ENCODE measurements at regions not wholly inside any gene's neighbourhood (a gene's known extent, or its start where the extent isn't known, plus 50 kb on each side); places are given as distances from the start of the nearest gene placed in this dataset.

- H3K4me2 ChIP-seq, result no peak overlapping the region
- H3K9ac ChIP-seq, result peak overlapping the region in 2 of 11 experiments; percentile 34 to 45; a peak in 3 of 22 replicates
- no peaks in the 10 kb centered on the region for H3K27me3 ChIP-seq
- no peak overlapping the region for H3K27ac ChIP-seq
- no peak for TF ChIP-seq Cebpa-rat (IDR thresholded peaks at IDR 0.05)
- no peaks in the 10 kb centered on the region for H3K36me3 ChIP-seq
- no peak overlapping the region for H3K4me3 ChIP-seq
- peaks cover 12 to 41% (median 17%) of the 10 kb centered on the region in 10 experiments for H3K4me1 ChIP-seq
- no peaks in the 10 kb centered on the region for H4K20me1 ChIP-seq
- no peaks in the 10 kb centered on the region for H3K9me3 ChIP-seq (replicated peaks in 1 of 11)
Measured at GRCh38 chr7:116139007-116139406, 71.3 kb upstream of the TES start.

DNA sequence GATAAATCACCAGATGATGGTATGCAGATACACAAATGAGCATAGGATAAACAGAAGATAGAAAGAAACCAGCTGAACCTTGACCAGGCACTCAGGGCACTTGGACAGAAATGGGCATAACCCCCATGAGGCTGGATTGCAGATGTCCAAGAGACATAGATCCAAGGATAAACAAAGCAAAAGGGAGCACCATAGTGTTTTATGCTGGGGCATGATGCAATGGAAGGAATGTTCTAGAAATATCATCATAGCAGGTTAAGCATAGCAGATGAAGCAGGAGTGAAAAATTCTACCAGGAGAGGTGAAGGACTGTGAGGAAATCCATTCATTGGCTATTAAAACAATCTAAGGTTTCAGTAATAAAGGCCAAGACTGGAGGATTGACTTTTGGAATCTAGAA, 70.5 kb upstream of the TES start:
- H3K27me3 ChIP-seq, result no peaks in the 10 kb centered on the region
- TF ChIP-seq Cebpa-rat (IDR thresholded peaks at IDR 0.05), result no peak

DNA sequence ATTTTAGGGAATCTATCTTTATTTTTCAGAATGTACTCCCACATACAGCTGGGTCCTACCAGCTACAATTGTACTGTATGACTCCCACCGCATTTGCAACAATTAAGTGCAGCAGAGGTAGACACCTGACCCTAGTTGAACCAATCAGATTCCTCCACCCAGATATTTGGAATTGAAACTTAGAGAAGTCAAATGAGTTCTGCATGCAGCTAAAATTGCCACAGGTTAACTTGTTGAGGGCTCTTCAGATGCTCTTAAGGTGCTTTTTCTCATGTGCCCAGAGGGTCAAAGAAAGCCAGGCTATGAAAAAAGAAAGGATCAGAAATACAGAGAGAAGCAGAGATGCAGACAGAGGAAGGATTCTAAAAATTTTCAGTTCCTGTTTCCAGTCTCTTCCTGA, 68.0 kb upstream of the TES start:
- H3K27me3 ChIP-seq, result no peaks in the 10 kb centered on the region
- peaks cover 30 to 60% (median 36%) of the 10 kb centered on the region in 10 experiments for H3K4me1 ChIP-seq
- H3K9me3 ChIP-seq (replicated peaks in 1 of 11), result no peaks in the 10 kb centered on the region
- no peak overlapping the region for H3K4me3 ChIP-seq
- no peak for TF ChIP-seq Cebpa-rat (IDR thresholded peaks at IDR 0.05)
- peak overlapping the region; percentile 18 to 52 (median 37); a peak in 18 of 22 replicates for H3K4me2 ChIP-seq
- no peak overlapping the region for H3K27ac ChIP-seq
- H4K20me1 ChIP-seq, result no peaks in the 10 kb centered on the region
- H3K36me3 ChIP-seq, result no peaks in the 10 kb centered on the region
- no peak overlapping the region for H3K9ac ChIP-seq

More for the DNA sequence above, 70.5 kb upstream of the TES start:
- Histone ChIP-seq H4K20me1 (no peaks in the 10 kb centered on the region), H3K4me2 (no peak overlapping the region), H3K4me3 (no peak overlapping the region), H3K9ac (no peak overlapping the region), H3K4me1 (peaks cover 16 to 49% (median 23%) of the 10 kb centered on the region in 10 experiments), H3K9me3 (replicated peaks in 1 of 11) (no peaks in the 10 kb centered on the region), H3K27ac (no peak overlapping the region), H3K36me3 (no peaks in the 10 kb centered on the region)

DNA sequence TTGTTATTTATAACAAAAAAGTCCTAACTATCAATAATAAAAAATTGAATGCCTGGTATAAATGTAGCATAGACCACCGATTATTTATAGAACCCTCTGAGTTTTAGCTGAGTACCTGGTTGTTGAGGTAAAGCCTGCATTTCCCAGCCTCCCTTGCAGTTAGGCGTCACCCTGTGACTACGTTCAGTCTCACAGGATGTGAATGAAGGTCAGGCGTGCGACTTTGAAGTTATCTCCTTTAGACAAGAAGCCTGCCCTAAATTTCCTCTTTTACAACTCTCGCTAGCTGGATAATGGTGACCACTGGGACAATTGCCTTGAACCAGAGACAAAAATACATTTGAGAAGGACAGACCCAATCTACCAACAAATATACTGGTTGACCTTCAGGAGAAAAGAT, 67.5 kb upstream of the TES start:
- H3K4me2 ChIP-seq, result peak overlapping the region; percentile 24 to 52 (median 40); a peak in 17 of 22 replicates
- H4K20me1 ChIP-seq, result no peaks in the 10 kb centered on the region
- H3K27ac ChIP-seq, result no peak overlapping the region

GRCh38 chr7:116145245-116145852, 65.0 kb upstream of the TES start:
- Histone ChIP-seq H3K9ac (peak overlapping the region in 4 of 11 experiments; percentile 1 to 58 (median 28); a peak in 3 of 22 replicates), H3K27ac (peak overlapping the region in 6 of 11 experiments; percentile 18 to 60 (median 47); a peak in 12 of 22 replicates), H4K20me1 (no peaks in the 10 kb centered on the region), H3K4me1 (peaks cover 32 to 59% (median 42%) of the 10 kb centered on the region in 10 experiments), H3K9me3 (replicated peaks in 1 of 11) (peaks cover 7 to 15% (median 11%) of the 10 kb centered on the region in 11 experiments; a peak in 18 of 22 replicates), H3K36me3 (no peaks in the 10 kb centered on the region), H3K4me2 (peak overlapping the region; percentile 14 to 84 (median 59)), H3K4me3 (peak overlapping the region in 1 of 10 experiments; percentile 8; a peak in 2 of 20 replicates), H3K27me3 (no peaks in the 10 kb centered on the region)
- TF ChIP-seq Cebpa-rat (IDR thresholded peaks at IDR 0.05), result no peak

More for the DNA sequence above, 67.5 kb upstream of the TES start:
- Histone ChIP-seq H3K9me3 (replicated peaks in 1 of 11) (peaks cover 0 to 4% (median 1%) of the 10 kb centered on the region in 11 experiments; a peak in 5 of 22 replicates), H3K27me3 (no peaks in the 10 kb centered on the region), H3K9ac (no peak overlapping the region), H3K4me1 (peaks cover 30 to 60% (median 36%) of the 10 kb centered on the region in 10 experiments), H3K4me3 (no peak overlapping the region), H3K36me3 (no peaks in the 10 kb centered on the region)
- TF ChIP-seq Cebpa-rat (IDR thresholded peaks at IDR 0.05), result no peak

GRCh38 chr7:116148108-116148507, 62.2 kb upstream of the TES start:
- no peak overlapping the region for H3K27ac ChIP-seq
- H3K4me3 ChIP-seq, result no peak overlapping the region
- no peak overlapping the region for H3K9ac ChIP-seq
- H3K27me3 ChIP-seq, result no peaks in the 10 kb centered on the region
- H4K20me1 ChIP-seq, result no peaks in the 10 kb centered on the region
- H3K4me1 ChIP-seq, result peaks cover 30 to 69% (median 44%) of the 10 kb centered on the region in 10 experiments
- H3K9me3 ChIP-seq (replicated peaks in 1 of 11), result peaks cover 7 to 15% (median 11%) of the 10 kb centered on the region in 11 experiments; a peak in 18 of 22 replicates
- H3K4me2 ChIP-seq, result no peak overlapping the region
- no peak for TF ChIP-seq Cebpa-rat (IDR thresholded peaks at IDR 0.05)
- H3K36me3 ChIP-seq, result no peaks in the 10 kb centered on the region

DNA sequence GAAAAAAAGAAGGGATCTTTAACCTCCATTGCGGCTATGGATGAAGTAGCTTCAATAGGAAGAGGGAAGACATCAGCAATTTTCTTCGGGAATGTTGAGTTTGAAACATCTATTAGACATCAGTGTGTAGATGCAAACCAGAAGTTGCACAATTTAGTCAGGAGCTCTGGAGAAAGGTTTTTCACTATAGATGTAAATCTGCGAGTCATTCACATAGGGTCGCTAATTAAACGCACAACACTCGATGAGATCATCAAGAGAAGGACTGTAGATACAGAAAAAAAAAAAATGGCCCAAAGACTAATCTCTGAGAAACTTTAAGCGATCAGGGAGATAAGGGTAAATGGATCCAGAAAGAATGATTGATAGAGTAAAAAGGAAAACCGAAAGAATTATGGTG, 61.7 kb upstream of the TES start:
- Histone ChIP-seq H3K4me2 (no peak overlapping the region), H3K4me3 (no peak overlapping the region), H3K9ac (no peak overlapping the region), H3K27ac (no peak overlapping the region), H3K27me3 (no peaks in the 10 kb centered on the region), H3K36me3 (no peaks in the 10 kb centered on the region), H4K20me1 (no peaks in the 10 kb centered on the region), H3K4me1 (peaks cover 28 to 66% (median 43%) of the 10 kb centered on the region in 10 experiments), H3K9me3 (replicated peaks in 1 of 11) (peaks cover 7 to 15% (median 11%) of the 10 kb centered on the region in 11 experiments; a peak in 18 of 22 replicates)
- TF ChIP-seq Cebpa-rat (IDR thresholded peaks at IDR 0.05), result no peak

GRCh38 chr7:116150588-116150987, 59.8 kb upstream of the TES start:
- Histone ChIP-seq H3K36me3 (no peaks in the 10 kb centered on the region), H3K27me3 (no peaks in the 10 kb centered on the region), H3K9me3 (replicated peaks in 1 of 11) (peaks cover 7 to 15% (median 11%) of the 10 kb centered on the region in 11 experiments; a peak in 18 of 22 replicates), H3K27ac (peak overlapping the region in 2 of 11 experiments; percentile 54 to 55; a peak in 3 of 22 replicates), H3K4me3 (no peak overlapping the region), H3K4me2 (peak overlapping the region in 10 of 11 experiments; percentile 14 to 73 (median 44); a peak in 15 of 22 replicates), H3K4me1 (peaks cover 14 to 47% (median 32%) of the 10 kb centered on the region in 10 experiments), H4K20me1 (no peaks in the 10 kb centered on the region), H3K9ac (no peak overlapping the region)
- TF ChIP-seq Cebpa-rat (IDR thresholded peaks at IDR 0.05), result no peak

DNA sequence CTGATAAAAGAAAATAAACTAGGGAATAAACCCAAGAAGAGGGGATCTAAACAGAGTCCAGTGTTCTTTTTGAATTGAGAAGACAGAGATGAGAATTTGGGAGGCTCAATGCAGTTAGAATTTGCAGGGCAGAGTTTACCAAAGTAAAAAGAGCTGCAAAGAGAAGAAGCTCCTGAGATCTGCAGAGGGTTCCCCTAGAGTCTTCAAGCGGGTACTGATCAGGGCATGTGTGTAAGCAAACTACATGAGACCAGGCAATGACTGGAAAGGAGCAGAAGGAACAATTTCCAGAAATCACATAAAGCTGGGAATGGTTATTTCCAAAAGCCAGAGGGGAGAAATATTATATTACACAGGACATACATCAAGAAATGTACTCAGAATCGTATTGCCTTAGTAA, 58.1 kb upstream of the TES start:
- TF ChIP-seq Cebpa-rat (IDR thresholded peaks at IDR 0.05), result no peak
- H3K9ac ChIP-seq, result no peak overlapping the region
- H3K9me3 ChIP-seq (replicated peaks in 1 of 11), result peaks cover 7 to 15% (median 11%) of the 10 kb centered on the region in 11 experiments; a peak in 18 of 22 replicates
- H3K4me1 ChIP-seq, result peaks cover 13 to 36% (median 23%) of the 10 kb centered on the region in 10 experiments
- no peaks in the 10 kb centered on the region for H3K27me3 ChIP-seq
- no peaks in the 10 kb centered on the region for H3K36me3 ChIP-seq
- no peak overlapping the region for H3K4me3 ChIP-seq
- no peaks in the 10 kb centered on the region for H4K20me1 ChIP-seq
- no peak overlapping the region for H3K27ac ChIP-seq
- H3K4me2 ChIP-seq, result 0 out of 22 replicates have a peak overlapping the region, but pooled peaks of 2 of the 11 experiments have one; percentile 27 to 36

All from BLaER1 treated with 17β-estradiol and CSF1 and Interleukin-3, amounts not matched to agents 10 nM and 100 nM (cell line).